Mesodermal cell (in vitro differentiated cells): ENCODE measurements at regions not wholly inside any gene's neighbourhood (a gene's known extent, or its start where the extent isn't known, plus 50 kb on each side); places are given as distances from the start of the nearest gene placed in this dataset.

Source experiments
- H3K27ac ChIP-seq: 2 replicates; pipeline ENCODE4 v1.7.0; 2013; ENCODE audit warnings: mild to moderate bottlenecking, low read depth, low read length, moderate library complexity; ENCODE audit not compliant: severe bottlenecking
- H3K36me3 ChIP-seq: 2 replicates; pipeline ENCODE4 v1.7.1; 2013; ENCODE audit warnings: mild to moderate bottlenecking, low read length, moderate library complexity; ENCODE audit not compliant: control insufficient read depth, insufficient read depth
- H3K4me1 ChIP-seq: one replicate; pipeline ENCODE4 v1.7.1; 2013; ENCODE audit warnings: mild to moderate bottlenecking, low read length; ENCODE audit not compliant: insufficient read depth, control insufficient read depth, poor library complexity, severe bottlenecking
- H3K4me3 ChIP-seq: 2 replicates; pipeline ENCODE4 v1.7.0; 2013; ENCODE audit warnings: low read length, control low read depth, mild to moderate bottlenecking; ENCODE audit not compliant: insufficient read depth, poor library complexity, severe bottlenecking; ENCODE audit errors: extremely low read depth
- H3K9me3 ChIP-seq: 2 replicates; pipeline ENCODE4 v1.7.1; 2013; ENCODE audit warnings: mild to moderate bottlenecking, low read length, moderate library complexity; ENCODE audit not compliant: control insufficient read depth
- WGBS, 2 experiments: methylation state at CpG; one replicate each; pipeline ENCODE4 v1.1.5; 2013; ENCODE audit warnings: missing lambda C conversion rate in 2 of 2; ENCODE audit not compliant: insufficient coverage in 2 of 2; 5-methylcytosine and 5-hydroxymethylcytosine counted together

DNA sequence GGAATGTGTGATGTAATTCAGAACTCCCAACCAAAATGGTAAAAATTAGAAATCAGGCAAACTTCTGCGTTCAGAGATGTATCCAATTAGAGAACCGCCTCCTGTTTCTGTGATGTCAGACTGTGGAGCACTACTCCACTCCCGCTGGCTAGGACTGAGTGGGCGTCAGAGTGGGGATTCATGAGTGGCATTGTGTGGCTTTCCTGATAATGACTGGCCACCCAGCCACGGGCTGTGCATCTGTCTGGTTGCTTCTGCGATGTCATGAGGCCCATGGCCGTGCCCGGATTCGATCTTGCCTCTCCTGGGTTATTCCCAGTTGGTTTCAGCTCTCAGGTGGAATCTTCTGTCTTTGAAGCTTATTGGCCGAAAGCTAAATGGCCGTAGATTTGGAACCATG, 87.1 kb upstream of the KCNA1 start:
- no peaks in the 10 kb centered on the region for H3K9me3 ChIP-seq
- WGBS, 2 experiments = 94 to 95% methylated on average over 8 to 11 of the region's 11 CpGs
- peaks cover 32% of the 10 kb centered on the region for H3K4me1 ChIP-seq
- H3K36me3 ChIP-seq = peaks cover 2% of the 10 kb centered on the region
- no peak overlapping the region for H3K27ac ChIP-seq
- no peak overlapping the region for H3K4me3 ChIP-seq

- Histone ChIP-seq H3K27ac (peak overlapping the region; percentile 86), H3K9me3 (no peaks in the 10 kb centered on the region), H3K36me3 (peaks cover 2% of the 10 kb centered on the region), H3K4me1 (peaks cover 30% of the 10 kb centered on the region), H3K4me3 (no peak overlapping the region)
- WGBS, 2 experiments = 67 to 87% methylated on average over 3 to 6 of the region's 8 CpGs
Observed at GRCh38 chr12:4824380-4824779, 85.3 kb upstream of the KCNA1 start.

DNA sequence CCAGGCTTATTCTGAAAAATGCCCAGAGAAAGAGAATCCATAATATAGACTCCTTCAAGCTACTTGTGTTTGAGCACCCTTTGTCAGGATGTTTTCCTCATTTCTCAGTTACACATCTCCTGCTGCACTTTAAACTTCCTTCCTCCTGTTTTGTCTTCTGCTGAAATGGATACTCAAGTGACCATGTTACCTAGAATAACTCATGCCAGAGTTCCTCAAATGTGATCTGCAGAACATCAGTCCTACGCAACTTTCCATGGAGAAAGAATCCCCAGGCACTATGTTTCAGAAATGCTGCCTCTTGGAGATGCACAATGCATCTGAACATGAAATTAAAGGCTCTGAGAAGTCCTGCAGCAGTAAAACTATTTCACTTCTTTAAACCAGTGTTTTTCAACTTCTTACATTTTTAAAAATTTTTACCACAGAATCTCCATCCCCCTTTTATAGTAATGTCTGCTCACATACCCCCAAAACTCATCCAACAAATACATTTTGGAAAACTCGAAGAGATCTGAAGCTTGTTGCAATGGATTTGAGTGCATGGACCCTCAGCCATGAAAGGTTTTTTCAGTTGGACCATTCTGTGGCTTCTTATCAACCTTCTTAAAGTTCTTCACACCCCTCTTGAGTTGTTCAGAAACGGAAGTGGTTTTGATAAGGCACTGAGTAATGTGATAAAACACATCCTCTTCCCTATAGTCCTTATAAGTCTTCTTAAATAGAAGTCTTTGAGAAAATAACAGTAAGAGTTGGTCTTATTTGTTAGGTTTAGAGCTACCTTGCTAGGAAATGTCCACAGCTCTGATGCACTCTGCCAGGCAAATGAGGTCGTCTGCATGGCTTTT, 84.5 kb upstream of the KCNA1 start:
- peaks cover 30% of the 10 kb centered on the region for H3K4me1 ChIP-seq
- H3K36me3 ChIP-seq = peaks cover 4% of the 10 kb centered on the region
- H3K4me3 ChIP-seq = no peak overlapping the region
- H3K27ac ChIP-seq = peak overlapping the region; percentile 72
- H3K9me3 ChIP-seq = no peaks in the 10 kb centered on the region
- WGBS, 2 experiments = 94 to 97% methylated on average over 3 of the region's 4 CpGs

- WGBS, 2 experiments = 94 to 96% methylated on average over 3 to 4 of the region's 5 CpGs
Observed at GRCh38 chr12:4826909-4827308, 82.8 kb upstream of the KCNA1 start.

DNA sequence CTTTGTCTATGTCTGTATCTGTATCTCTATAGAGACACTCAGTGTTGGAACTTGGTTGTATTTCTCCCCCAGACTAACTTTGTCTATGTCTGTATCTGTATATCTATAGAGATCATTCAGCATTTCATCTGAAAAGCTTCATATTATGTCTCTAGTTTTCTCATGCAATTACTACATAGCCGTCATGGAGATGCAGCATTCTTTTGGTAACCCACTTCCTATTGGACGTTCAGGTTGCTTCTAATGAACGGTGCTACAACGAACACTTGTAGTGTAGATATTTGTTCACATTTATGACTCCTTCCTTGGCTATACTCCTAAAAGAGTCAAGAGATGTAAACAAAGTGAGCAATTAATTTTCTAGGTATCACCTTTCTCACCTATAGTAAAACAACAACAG, 81.5 kb upstream of the KCNA1 start:
- no peaks in the 10 kb centered on the region for H3K9me3 ChIP-seq
- H3K4me1 ChIP-seq = peaks cover 23% of the 10 kb centered on the region
- 82% methylated on average over 2 of the region's 4 CpGs; no CpG with 5 or more reads in 1 of the 2 experiments for WGBS, 2 experiments
- no peak overlapping the region for H3K4me3 ChIP-seq
- H3K27ac ChIP-seq = no peak overlapping the region
- H3K36me3 ChIP-seq = peaks cover 6% of the 10 kb centered on the region

More at GRCh38 chr12:4826909-4827308, 82.8 kb upstream of the KCNA1 start:
- H3K27ac ChIP-seq = no peak overlapping the region
- H3K36me3 ChIP-seq = peaks cover 4% of the 10 kb centered on the region
- H3K9me3 ChIP-seq = no peaks in the 10 kb centered on the region
- H3K4me3 ChIP-seq = no peak overlapping the region
- peaks cover 23% of the 10 kb centered on the region for H3K4me1 ChIP-seq

DNA sequence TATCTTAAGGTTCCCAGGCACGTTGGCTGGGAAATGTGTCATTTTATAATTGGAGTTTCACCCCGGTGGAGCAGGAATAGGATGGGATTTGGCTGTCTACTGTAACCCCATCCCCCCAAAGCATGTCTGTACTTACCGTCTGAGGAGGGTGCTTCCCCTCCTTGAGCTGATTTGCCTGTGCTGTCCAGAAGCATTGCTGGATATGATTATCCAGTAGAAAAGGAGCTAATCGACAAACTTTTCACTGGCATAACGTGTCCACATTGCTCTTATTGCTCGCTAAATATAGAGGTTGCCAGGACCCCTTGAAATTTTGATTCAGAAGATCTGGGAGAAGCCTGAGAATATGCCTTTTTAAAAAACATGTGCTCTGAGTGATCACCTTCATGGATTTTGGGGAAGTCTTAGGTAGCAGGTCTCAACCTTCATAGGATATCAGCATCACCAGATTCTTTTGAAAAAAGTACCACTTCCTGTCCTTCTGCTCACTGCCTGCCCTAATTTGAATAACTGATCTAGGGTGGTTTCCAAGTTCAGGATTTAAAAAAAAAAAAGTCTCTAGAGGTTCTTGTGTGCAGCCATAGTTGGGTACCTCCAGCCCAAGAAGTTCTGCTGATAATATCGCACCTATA, 80.4 kb upstream of the KCNA1 start:
- WGBS, 2 experiments = 85 to 100% methylated on average over 5 of the region's 7 CpGs
- peaks cover 7% of the 10 kb centered on the region for H3K36me3 ChIP-seq
- no peak overlapping the region for H3K27ac ChIP-seq
- H3K9me3 ChIP-seq = no peaks in the 10 kb centered on the region
- peaks cover 16% of the 10 kb centered on the region for H3K4me1 ChIP-seq
- no peak overlapping the region for H3K4me3 ChIP-seq

- no peak overlapping the region for H3K4me3 ChIP-seq
- peaks cover 13% of the 10 kb centered on the region for H3K4me1 ChIP-seq
- WGBS, 2 experiments = 93 to 98% methylated on average over 6 of the region's 6 CpGs
Observed at GRCh38 chr12:4829793-4830162, 79.9 kb upstream of the KCNA1 start.

DNA sequence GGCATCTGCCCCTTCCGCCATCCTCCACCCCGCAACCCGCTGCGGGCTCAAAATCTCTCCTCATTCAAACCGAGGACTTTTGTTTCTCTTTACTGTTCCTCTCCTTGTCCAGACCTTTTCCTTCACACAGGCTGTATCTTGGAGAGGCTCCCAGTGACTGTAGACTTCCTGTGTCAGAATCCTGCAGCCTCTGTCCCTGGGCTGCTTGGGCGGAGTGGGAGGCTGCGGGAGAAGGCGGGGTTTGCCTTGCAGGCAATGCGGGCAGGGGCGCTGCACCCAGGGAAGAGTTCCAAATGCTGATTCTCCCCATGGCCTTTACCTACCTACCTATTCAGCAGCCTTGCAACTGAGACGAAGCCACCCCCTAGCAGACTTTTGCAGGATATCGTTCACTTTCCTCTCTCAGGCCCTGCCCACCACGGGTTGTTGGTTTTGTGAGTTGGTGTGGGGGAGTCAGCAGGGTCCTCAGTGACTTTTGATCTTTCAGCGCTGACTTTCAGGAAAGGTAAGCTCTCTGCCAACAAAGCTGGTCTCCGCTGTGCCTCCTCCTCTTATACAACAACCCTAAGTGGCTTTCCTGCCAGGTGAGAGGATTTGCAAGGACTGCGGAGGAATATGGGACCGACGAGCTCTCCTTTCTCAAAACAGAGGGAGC, 79.0 kb upstream of the KCNA1 start:
- H3K4me1 ChIP-seq = peaks cover 5% of the 10 kb centered on the region
- WGBS, 2 experiments = 84 to 93% methylated on average over 8 to 14 of the region's 18 CpGs

More at GRCh38 chr12:4829793-4830162, 79.9 kb upstream of the KCNA1 start:
- Histone ChIP-seq H3K27ac (no peak overlapping the region), H3K9me3 (no peaks in the 10 kb centered on the region), H3K36me3 (peaks cover 10% of the 10 kb centered on the region)

GRCh38 chr12:4833053-4833452, 76.7 kb upstream of the KCNA1 start:
- WGBS, 2 experiments = 90 to 100% methylated on average over 1 to 2 of the region's 3 CpGs
- Histone ChIP-seq H3K4me3 (no peak overlapping the region), H3K4me1 (peaks cover 5% of the 10 kb centered on the region), H3K27ac (no peak overlapping the region), H3K36me3 (peaks cover 10% of the 10 kb centered on the region), H3K9me3 (no peaks in the 10 kb centered on the region)

More for the DNA sequence above, 79.0 kb upstream of the KCNA1 start:
- H3K9me3 ChIP-seq = no peaks in the 10 kb centered on the region
- H3K36me3 ChIP-seq = peaks cover 10% of the 10 kb centered on the region
- H3K27ac ChIP-seq = no peak overlapping the region
- H3K4me3 ChIP-seq = no peak overlapping the region

- Histone ChIP-seq H3K27ac (no peak overlapping the region), H3K36me3 (peaks cover 10% of the 10 kb centered on the region), H3K4me3 (no peak overlapping the region), H3K4me1 (peaks cover 5% of the 10 kb centered on the region), H3K9me3 (no peaks in the 10 kb centered on the region)
- 93 to 95% methylated on average over 2 to 3 of the region's 3 CpGs for WGBS, 2 experiments
Observed at GRCh38 chr12:4833524-4833923, 76.2 kb upstream of the KCNA1 start.
